ENCODE measurements at regions not wholly inside any gene's neighbourhood (a gene's known extent, or its start where the extent isn't known, plus 50 kb on each side); places are given as distances from the start of the nearest gene placed in this dataset.
"Not testable (repeated sequence)": the region's sequence is repeated elsewhere in the genome, so short reads cannot be mapped to it uniquely, and the experiment has no call there.

GRCh38 chr9:62848258-62848657, 1658.4 kb downstream of the SPATA31A7 start:
- H3K36me3 ChIP-seq (ENCODE audit: control insufficient read depth in 1 of 2, insufficient read depth in 2 of 2, low read length in 1 of 2); H3K4me1 ChIP-seq (ENCODE audit: control insufficient read depth in 1 of 2, insufficient read depth in 2 of 2, low read length in 2 of 2); H3K9me3 ChIP-seq (ENCODE audit: control insufficient read depth, low read length); H3K4me3 ChIP-seq (ENCODE audit: low read length in 2 of 2); H3K27me3 ChIP-seq (ENCODE audit: control insufficient read depth in 1 of 2, insufficient read depth in 2 of 2, low read length in 1 of 2); intact Hi-C loops (cut with DNase I); DNase-seq; H3K27ac ChIP-seq (ENCODE audit: low read depth in 1 of 2, low read length in 2 of 2): not testable (repeated sequence)
- ATAC-seq (ENCODE audit: low FRiP score): peak; percentile 2
- WGBS, 2 donors: 57 to 71% methylated on average over 1 of the region's 2 CpGs

DNA sequence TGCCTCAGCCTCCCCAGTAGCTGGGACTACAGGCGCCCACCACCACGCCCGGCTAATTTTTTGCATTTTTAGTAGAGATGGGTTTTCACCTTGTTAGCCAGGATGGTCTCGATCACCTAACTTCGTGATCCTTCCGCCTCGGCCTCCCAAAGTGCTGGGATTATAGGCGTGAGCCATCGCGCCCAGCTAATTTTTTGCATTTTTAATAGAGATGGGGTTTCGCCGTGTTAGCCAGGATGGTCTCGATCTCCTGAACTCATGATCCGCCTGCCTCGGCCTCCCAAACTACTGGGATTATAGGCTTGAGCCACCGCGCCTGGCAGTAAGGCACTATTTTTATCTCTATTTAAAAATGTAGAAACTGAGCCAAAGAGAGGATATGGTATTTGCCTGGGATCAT, 1660.2 kb downstream of the SPATA31A7 start:
- H3K27me3 ChIP-seq (ENCODE audit: control insufficient read depth in 1 of 2, insufficient read depth in 2 of 2, low read length in 1 of 2); H3K4me3 ChIP-seq (ENCODE audit: low read length in 2 of 2); H3K9me3 ChIP-seq (ENCODE audit: control insufficient read depth, low read length); intact Hi-C loops (cut with DNase I); H3K4me1 ChIP-seq (ENCODE audit: control insufficient read depth in 1 of 2, insufficient read depth in 2 of 2, low read length in 2 of 2); H3K27ac ChIP-seq (ENCODE audit: low read depth in 1 of 2, low read length in 2 of 2); H3K36me3 ChIP-seq (ENCODE audit: control insufficient read depth in 1 of 2, insufficient read depth in 2 of 2, low read length in 1 of 2): not testable (repeated sequence)
- WGBS, 2 donors: 80 to 82% methylated on average over 17 of the region's 17 CpGs
- ATAC-seq (ENCODE audit: low FRiP score) (peak; percentile 30), DNase-seq (peak in 1 of 2 donors; percentile 66)

GRCh38 chr9:62857280-62857679, 1667.4 kb downstream of the SPATA31A7 start:
- H3K27me3 ChIP-seq (ENCODE audit: control insufficient read depth in 1 of 2, insufficient read depth in 2 of 2, low read length in 1 of 2); H3K9me3 ChIP-seq (ENCODE audit: control insufficient read depth, low read length); H3K27ac ChIP-seq (ENCODE audit: low read depth in 1 of 2, low read length in 2 of 2); H3K4me1 ChIP-seq (ENCODE audit: control insufficient read depth in 1 of 2, insufficient read depth in 2 of 2, low read length in 2 of 2); DNase-seq; H3K4me3 ChIP-seq (ENCODE audit: low read length in 2 of 2); intact Hi-C loops (cut with DNase I); H3K36me3 ChIP-seq (ENCODE audit: control insufficient read depth in 1 of 2, insufficient read depth in 2 of 2, low read length in 1 of 2): not testable (repeated sequence)
- 77% methylated on average over 10 of the region's 12 CpGs for WGBS, 2 donors
- peak; percentile 45 for ATAC-seq (ENCODE audit: low FRiP score)

DNA sequence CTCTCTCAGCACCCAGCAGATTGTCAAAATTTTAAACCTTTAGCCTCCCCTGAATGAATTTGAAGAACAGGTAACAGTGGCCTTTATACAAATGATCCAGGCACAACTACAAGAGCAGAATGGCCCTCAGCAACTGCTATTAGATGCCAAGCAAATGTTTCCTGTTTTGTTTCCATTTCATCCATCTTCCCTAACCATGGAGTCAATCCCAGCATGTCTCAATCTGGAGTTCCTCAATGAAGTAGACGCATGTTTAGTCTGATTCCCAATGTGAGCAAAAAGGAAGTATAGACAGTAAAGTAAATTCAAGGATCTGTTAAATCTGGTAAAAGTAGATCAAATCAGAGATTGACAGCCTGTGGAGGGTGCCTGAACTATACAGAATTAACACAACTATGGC, 1668.4 kb downstream of the SPATA31A7 start:
- ATAC-seq (ENCODE audit: low FRiP score); H3K4me1 ChIP-seq (ENCODE audit: control insufficient read depth in 1 of 2, insufficient read depth in 2 of 2, low read length in 2 of 2); H3K27ac ChIP-seq (ENCODE audit: low read depth in 1 of 2, low read length in 2 of 2); H3K9me3 ChIP-seq (ENCODE audit: control insufficient read depth, low read length); DNase-seq; H3K4me3 ChIP-seq (ENCODE audit: low read length in 2 of 2); intact Hi-C loops (cut with DNase I); H3K27me3 ChIP-seq (ENCODE audit: control insufficient read depth in 1 of 2, insufficient read depth in 2 of 2, low read length in 1 of 2); H3K36me3 ChIP-seq (ENCODE audit: control insufficient read depth in 1 of 2, insufficient read depth in 2 of 2, low read length in 1 of 2): not testable (repeated sequence)
- 53 to 60% methylated on average over 1 of the region's 1 CpG for WGBS, 2 donors

DNA sequence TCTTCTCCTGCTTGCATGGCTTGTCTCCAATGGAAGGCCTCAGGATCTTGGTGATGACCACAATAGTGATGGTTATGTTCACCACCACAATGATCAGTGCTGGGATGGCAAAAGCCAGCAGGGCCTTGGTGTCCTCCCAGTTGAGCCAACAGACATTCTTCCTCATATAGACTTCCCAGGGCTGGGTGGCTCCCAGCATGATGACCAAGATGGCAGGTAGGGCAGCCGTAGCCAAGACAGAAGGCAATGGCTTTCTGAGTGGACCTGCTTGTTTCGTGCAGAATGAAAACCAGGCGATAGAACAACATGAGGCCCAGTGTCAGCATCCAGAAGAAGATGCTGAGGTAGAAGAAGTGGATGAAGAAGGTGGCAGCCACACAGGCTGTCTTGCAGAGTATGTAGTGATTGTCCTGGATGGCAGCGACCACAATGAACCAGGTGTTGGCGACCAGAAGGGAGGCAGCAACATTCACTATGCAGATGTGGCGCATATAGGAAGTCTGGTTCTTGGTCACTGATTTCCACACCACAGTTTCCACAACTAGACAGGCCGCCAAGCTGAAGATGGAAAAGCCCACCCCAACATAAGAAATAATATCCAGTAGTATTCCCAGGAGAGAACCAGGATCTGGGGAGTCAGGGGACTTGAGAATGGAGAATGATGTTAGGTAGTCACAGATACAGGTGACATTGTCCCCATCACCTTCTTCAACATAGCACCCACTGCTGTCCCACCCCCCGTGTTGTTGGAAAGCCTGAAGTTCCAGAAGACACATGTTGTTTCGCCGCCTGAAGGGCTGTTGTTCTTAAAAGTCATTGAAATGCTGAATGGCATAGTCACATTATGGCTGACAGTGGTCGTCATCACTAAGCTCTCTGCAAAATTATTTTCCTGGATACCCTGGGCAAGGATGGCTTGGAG, 1671.4 kb downstream of the SPATA31A7 start:
- H3K4me3 ChIP-seq (ENCODE audit: low read length in 2 of 2); DNase-seq; H3K4me1 ChIP-seq (ENCODE audit: control insufficient read depth in 1 of 2, insufficient read depth in 2 of 2, low read length in 2 of 2); H3K27me3 ChIP-seq (ENCODE audit: control insufficient read depth in 1 of 2, insufficient read depth in 2 of 2, low read length in 1 of 2); H3K27ac ChIP-seq (ENCODE audit: low read depth in 1 of 2, low read length in 2 of 2); H3K36me3 ChIP-seq (ENCODE audit: control insufficient read depth in 1 of 2, insufficient read depth in 2 of 2, low read length in 1 of 2); intact Hi-C loops (cut with DNase I); H3K9me3 ChIP-seq (ENCODE audit: control insufficient read depth, low read length): not testable (repeated sequence)
- peak; percentile 42 for ATAC-seq (ENCODE audit: low FRiP score)
- 80 to 86% methylated on average over 11 of the region's 11 CpGs for WGBS, 2 donors

DNA sequence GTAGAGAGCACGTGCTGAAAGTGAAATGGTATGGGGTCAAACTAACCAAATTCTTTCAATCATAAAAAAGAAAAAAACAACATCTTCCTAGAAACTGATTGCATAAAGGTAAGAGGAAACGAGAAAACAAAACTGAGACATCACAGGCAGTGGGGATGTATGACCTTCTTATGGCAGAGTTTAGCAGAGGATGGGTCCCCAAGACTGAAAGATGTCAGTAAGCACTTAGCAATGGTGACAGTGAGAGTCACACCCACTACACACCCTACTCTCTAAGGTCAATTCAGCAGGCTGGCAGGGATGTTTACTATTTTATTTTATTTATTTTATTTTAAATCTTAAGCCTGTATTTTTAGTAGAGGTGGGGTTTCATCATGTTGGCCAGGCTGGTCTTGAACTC, 1672.3 kb downstream of the SPATA31A7 start:
- 62 to 69% methylated on average over 2 of the region's 2 CpGs for WGBS, 2 donors
- H3K4me3 ChIP-seq (ENCODE audit: low read length in 2 of 2); intact Hi-C loops (cut with DNase I); H3K27ac ChIP-seq (ENCODE audit: low read depth in 1 of 2, low read length in 2 of 2); H3K36me3 ChIP-seq (ENCODE audit: control insufficient read depth in 1 of 2, insufficient read depth in 2 of 2, low read length in 1 of 2); H3K9me3 ChIP-seq (ENCODE audit: control insufficient read depth, low read length); DNase-seq; H3K27me3 ChIP-seq (ENCODE audit: control insufficient read depth in 1 of 2, insufficient read depth in 2 of 2, low read length in 1 of 2); H3K4me1 ChIP-seq (ENCODE audit: control insufficient read depth in 1 of 2, insufficient read depth in 2 of 2, low read length in 2 of 2): not testable (repeated sequence)
- peak; percentile 58 for ATAC-seq (ENCODE audit: low FRiP score)

- 10 to 14% methylated on average over 4 of the region's 4 CpGs for WGBS, 2 donors
- DNase-seq; H3K27me3 ChIP-seq (ENCODE audit: control insufficient read depth in 1 of 2, insufficient read depth in 2 of 2, low read length in 1 of 2); H3K36me3 ChIP-seq (ENCODE audit: control insufficient read depth in 1 of 2, insufficient read depth in 2 of 2, low read length in 1 of 2); ATAC-seq (ENCODE audit: low FRiP score); H3K4me3 ChIP-seq (ENCODE audit: low read length in 2 of 2); H3K4me1 ChIP-seq (ENCODE audit: control insufficient read depth in 1 of 2, insufficient read depth in 2 of 2, low read length in 2 of 2); H3K9me3 ChIP-seq (ENCODE audit: control insufficient read depth, low read length); intact Hi-C loops (cut with DNase I); H3K27ac ChIP-seq (ENCODE audit: low read depth in 1 of 2, low read length in 2 of 2): not testable (repeated sequence)
Observed at GRCh38 chr9:62863319-62863718, 1673.5 kb downstream of the SPATA31A7 start.

DNA sequence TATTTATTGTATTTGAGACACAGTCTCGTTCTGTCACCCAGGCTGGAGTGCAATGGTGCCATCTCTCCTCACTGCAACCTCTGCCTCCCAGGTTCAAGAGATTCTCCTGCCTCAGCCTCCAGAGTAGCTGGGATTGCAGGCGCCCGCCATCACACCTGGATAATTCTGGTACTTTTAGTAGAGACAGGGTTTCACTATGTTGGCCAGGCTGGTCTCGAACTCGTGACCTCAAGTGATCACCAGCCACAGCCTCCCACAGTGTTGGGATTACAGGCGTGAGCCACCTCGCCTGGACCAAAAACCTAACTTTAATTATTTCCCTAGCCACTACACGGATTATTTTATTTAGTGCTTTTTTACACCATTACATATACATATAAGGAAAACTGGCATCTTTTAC, 1674.0 kb downstream of the SPATA31A7 start:
- H3K4me1 ChIP-seq (ENCODE audit: control insufficient read depth in 1 of 2, insufficient read depth in 2 of 2, low read length in 2 of 2); H3K4me3 ChIP-seq (ENCODE audit: low read length in 2 of 2); H3K27ac ChIP-seq (ENCODE audit: low read depth in 1 of 2, low read length in 2 of 2); ATAC-seq (ENCODE audit: low FRiP score); intact Hi-C loops (cut with DNase I); H3K36me3 ChIP-seq (ENCODE audit: control insufficient read depth in 1 of 2, insufficient read depth in 2 of 2, low read length in 1 of 2); H3K27me3 ChIP-seq (ENCODE audit: control insufficient read depth in 1 of 2, insufficient read depth in 2 of 2, low read length in 1 of 2); DNase-seq; H3K9me3 ChIP-seq (ENCODE audit: control insufficient read depth, low read length): not testable (repeated sequence)
- WGBS, 2 donors: 63% methylated on average over 8 of the region's 8 CpGs

Measured in aorta (tissue), 5 donors.